Middle frontal gyrus (tissue), 1 donor: ENCODE measurements at regions not wholly inside any gene's neighbourhood (a gene's known extent, or its start where the extent isn't known, plus 50 kb on each side); places are given as distances from the start of the nearest gene placed in this dataset.

Experiments
- DNase-seq: peaks from one replicate; pipeline ENCODE4 v3.0.0-alpha.2; 2015; ENCODE audit warnings: low spot score; ENCODE audit errors: extremely low spot score

GRCh38 chr1:79388694-79389361 is 382.3 kb upstream of the ADGRL4 start:
- DNase-seq, result no peak

DNA sequence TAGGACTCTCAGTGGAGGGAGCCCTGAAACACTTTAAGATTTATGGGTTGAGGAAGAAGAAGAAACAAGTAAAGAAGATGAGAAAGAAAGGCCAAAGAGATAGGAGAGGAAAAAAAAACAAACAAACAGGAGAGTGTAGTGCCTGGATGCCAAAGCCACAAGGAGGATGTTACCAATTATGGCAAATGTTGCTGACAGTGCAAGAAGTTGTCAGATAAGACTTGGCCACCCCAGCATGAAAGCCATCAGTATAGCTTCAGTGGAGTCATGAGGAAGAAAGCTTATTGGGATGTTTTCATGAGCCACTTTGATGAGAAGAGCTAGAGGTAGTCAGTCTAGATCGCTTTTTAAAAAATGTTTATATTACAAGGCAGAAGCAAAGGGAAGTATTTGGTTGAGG is 380.2 kb upstream of the ADGRL4 start:
- no peak for DNase-seq

- DNase-seq, result no peak
These were observed 373.5 kb upstream of the ADGRL4 start for GRCh38 chr1:79380078-79380477.

DNA sequence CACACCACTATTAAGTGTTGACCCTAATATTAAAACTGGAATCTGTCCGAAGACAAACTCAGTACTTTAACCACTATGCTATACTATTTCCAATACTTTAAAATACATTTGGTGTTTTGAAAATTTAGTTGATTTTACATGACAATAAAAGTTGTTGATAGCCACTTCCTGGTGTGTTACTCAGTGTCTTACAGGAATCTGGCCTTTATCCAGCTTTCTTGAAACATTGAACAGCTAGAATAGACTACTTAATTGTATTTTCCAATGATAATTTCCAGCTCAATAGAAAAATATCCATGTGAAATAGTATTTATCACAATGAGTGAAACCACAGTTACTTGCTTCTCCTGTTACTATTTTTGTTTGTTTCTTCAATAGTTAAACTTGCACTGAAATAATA is 369.6 kb upstream of the ADGRL4 start:
- DNase-seq, result no peak

GRCh38 chr1:79375352-79375751 is 368.8 kb upstream of the ADGRL4 start:
- no peak for DNase-seq

- no peak for DNase-seq
These were observed 367.9 kb upstream of the ADGRL4 start for GRCh38 chr1:79374397-79374796.

GRCh38 chr1:79373481-79374125 is 367.1 kb upstream of the ADGRL4 start:
- no peak for DNase-seq

GRCh38 chr1:79371802-79372201 is 365.3 kb upstream of the ADGRL4 start:
- DNase-seq, result no peak

DNA sequence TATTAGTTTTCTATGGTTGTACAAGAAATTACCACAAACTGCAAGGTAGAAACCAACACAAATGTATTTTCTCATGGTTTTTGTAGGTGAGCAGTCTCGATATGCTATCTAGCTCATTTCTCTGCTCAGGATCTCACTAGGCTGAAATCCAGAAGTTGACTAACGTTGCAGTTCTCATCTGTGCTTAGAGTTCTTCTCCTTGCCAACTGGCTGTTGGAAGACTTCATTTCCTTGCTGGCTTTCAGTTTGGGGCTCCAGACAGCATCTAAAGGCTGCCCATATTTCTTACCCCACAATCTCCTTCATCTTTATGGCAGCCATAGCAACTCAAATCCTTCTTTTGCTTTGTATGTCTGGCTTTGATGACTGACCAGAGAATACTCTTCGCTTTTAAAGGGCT is 362.6 kb upstream of the ADGRL4 start:
- DNase-seq, result no peak

DNA sequence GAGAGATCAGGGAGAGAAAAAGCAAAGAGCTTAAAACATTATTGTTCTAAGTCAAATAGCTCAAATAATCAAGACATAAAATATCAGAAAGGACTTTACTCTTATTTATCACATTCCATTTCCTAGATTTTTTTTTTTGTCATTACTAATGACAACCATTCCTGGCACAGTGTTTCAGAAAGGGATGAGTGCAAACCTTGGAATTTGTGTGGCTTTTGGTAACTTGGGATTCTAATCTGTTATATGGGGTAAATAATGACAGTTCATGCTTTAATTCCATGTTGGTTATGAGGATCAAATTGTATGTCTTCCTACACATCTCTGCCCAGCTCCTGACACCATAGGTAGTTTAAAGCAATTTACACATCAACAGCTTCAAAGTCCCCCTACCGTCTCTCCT is 358.4 kb upstream of the ADGRL4 start:
- DNase-seq, result no peak

DNA sequence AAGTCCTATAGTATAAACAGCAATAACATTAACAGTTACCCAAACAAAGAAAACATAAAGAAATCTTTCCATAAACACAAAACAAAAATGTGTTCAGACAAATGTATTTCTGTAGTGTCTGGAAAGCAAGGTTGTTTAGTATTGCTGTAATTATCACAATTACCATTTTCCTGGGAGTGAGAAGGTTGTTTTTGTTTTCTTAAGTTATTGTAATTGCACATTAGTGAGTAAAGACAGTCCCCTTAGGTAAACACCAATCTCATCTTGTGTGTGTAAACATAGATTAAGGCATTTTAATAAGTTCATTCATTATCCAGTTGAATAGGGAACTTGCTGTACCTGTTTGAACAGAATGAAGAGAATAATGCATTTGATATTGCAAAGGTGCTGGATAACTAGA is 356.9 kb upstream of the ADGRL4 start:
- no peak for DNase-seq

DNA sequence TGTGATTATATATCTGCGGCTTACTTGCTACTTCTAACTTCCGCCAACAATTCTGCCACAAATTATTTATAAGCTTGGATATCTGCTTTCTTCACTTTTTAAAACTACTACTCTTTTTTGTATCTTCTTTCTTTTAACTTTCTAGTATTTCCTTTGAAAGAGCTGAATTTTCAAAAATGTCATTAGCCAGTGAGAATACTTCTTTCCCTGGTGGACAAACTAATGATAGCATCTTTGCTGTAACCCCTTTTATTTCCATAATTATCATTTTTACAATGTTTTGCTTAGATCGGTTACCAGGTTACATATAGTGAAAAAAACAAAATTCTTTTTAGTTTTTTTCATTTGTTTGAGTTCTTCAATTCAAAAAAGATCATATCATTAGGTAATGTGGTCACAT is 355.9 kb upstream of the ADGRL4 start:
- no peak for DNase-seq

DNA sequence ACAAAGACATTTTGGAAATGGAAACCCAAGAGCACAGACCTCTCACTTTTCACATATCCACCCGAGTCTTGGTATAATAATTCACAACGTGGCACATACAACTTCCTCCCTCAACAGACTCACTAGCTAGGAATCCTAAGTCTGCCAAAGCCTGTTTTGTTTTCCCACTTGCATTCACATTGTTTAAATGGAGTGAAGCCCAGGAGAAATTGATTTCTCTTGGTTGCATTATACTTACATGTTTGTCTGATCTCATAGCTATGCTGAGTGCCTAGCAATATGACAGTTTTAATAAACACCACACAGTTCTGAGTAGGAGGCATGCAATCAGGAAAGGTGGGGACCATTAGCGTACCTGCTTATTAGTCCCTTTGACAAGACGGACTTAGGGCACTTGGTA is 348.6 kb upstream of the ADGRL4 start:
- DNase-seq, result no peak

DNA sequence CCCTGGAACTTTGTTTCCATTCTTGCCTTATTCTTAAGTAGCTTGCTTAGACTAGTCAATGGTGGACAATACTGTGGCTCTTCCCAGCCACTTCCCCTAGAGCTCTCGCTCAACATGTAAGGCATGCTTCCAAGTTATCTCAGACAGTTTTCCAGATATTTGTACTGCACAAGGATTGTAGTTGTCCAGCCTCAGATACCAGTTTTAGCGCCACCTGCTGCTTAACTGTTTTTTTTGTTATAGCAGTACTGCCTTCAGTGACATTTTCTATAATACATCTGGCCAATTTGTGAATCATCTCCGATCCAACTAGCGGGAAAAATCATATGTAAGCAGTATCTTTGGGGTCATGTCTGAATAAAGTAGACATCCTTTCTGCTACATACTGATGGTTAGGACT is 346.7 kb upstream of the ADGRL4 start:
- DNase-seq, result no peak

DNA sequence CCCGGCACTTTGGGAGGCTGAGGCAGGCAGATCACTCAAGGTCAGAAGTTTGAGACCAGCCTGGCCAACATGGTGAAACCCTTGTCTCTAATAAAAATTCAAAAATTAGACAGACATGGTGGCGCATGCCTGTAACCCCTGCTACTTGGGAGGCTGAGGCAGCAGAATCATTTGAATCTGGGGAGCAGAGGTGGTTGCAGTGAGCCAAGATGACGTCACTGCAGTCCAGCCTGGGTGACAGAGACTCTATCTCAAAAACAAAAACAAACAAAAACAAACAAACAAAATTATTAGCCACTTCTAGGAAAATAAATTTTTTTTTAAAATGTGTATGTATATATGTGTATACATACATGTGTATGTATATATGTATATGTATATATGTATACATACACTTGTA is 320.3 kb upstream of the ADGRL4 start:
- no peak for DNase-seq

- no peak for DNase-seq
These were observed 319.2 kb upstream of the ADGRL4 start for GRCh38 chr1:79325705-79326104.

DNA sequence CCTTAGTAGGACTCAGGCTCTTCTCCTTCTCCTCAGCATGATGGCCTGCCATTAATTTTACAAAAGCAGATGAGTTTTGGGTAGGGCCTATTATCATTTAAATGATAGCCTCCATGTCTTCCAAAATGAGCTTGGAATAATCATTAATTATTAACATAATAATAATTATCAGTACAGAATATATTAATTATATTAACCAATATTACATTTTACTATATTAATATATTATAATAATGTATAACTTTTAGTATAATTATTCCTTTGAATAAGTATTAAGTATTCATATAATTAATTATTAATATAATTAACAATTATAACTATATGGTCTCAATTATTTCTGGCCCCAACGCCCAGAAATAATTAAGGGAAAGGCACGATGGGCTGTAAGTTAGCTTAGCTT is 318.6 kb upstream of the ADGRL4 start:
- no peak for DNase-seq

DNA sequence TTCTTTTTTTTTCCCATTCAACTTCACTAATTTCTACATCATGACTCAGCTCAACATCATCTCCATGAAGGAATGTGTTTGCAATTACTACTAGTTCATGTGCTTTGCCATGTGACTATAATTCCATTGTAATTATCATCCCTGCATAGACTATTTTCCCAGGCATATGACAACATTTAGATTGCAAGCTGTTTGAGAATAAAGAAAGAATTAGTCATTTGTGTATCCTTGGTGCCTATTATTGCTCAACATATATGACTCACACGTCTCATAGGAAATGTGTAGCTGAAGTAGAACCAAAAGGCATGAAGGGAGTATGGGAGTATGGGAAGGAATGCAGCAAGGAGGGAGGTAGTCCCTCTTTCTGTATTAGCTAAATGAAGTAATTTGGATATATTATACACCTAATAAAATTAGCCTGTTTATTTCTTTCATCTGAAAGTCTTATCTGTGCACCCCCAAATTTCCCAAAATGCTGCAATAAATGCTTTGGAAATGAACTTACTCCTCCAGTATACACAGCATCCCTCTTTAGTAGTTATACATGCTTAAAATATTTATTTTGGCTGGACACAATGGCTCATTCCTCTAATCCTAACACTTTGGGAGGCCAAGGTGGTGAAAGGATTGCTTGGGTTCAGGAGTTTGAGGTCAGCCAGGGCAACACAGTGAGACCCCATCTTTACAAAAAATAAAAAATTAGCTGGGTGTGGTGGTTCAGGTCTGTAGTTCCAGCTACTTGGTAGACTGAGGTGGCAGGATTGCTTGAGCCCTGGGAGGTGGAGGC is 316.9 kb upstream of the ADGRL4 start:
- DNase-seq, result no peak

DNA sequence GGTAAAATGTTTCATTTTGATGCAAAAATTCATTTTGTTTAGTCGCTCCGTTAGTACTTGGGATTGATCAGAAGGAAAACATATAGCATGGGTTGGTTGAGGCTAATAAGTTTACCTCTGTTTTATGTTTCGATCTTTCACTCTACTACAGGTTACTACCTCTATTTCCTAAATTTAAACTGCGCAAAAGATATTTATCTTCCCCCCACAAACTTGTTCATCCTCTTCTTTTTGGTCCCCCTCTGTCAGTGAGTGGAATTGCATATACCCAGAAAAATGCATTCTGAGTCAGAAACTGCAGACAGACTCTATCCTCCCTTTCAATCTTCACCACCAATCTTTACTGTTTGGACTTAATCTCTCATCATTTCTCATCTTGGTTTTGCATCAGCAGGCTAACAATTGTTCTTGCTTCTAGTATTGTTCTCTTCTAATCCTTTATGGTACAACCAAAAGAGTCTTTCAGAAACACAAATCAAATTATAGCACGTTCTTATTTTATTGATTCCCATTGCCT is 316.0 kb upstream of the ADGRL4 start:
- no peak for DNase-seq

DNA sequence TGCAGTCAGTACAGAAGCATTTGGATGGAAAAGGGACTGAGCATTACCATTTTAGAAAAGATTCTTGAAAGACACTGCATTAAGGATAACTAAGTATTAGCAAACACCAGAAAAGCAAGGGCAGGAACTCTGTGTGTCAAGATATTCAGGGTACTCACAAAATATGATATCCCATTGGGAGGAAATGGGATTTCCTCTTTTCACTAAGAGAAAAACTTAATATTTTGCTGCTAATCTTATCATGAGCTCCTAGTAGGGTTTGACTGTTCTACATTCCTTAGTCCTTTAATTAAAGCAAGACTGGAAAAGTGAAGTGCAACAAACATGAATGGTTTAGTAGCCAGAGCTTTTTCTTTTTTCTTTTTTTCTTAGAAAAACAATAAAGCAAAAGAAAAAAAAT is 305.9 kb upstream of the ADGRL4 start:
- DNase-seq, result no peak

GRCh38 chr1:79310609-79311008 is 304.1 kb upstream of the ADGRL4 start:
- no peak for DNase-seq

DNA sequence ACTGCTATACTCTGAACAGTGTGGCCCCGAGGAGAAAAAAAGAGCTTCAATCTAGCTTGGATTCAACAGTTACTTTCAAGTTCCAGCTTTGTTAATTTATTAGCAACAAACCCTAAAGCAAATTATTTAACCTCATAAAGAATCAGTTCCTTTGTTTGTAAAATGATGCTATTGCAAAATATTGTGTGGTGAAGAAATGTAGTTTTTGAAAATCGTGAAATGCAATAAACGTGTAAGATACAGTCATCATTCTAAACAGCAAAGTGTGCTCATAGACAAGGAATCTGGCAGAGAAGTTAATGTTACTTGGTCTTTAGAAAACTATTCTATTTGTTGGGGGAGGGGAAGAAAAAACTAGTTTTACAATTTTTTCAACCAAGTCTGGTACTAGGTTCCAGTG is 297.6 kb upstream of the ADGRL4 start:
- DNase-seq, result no peak
